ENCODE measurements at regions not wholly inside any gene's neighbourhood (a gene's known extent, or its start where the extent isn't known, plus 50 kb on each side); places are given as distances from the start of the nearest gene placed in this dataset.

GRCh38 chr11:80719292-80719646 lies 1278.4 kb upstream of the TENM4 start:
- intact Hi-C loops (cut with micrococcal nuclease): no loop called here
- dilution Hi-C loops (cut with MboI; ENCODE audit: extremely low pct_ligation_motif_present, low sequenced_read_pairs): no loop called here
- DNase-seq (ENCODE audit: low read depth, low spot score): no peak

More at GRCh38 chr11:80719292-80719646, 1278.4 kb upstream of the TENM4 start:
- H3K4me1 ChIP-seq (ENCODE audit: control insufficient read depth, extremely low read depth, insufficient read depth, low read length): no peaks in the 10 kb centered on the region
- no peak overlapping the region for H3K4me3 ChIP-seq (replicated peaks in 1 of 3; ENCODE audit: insufficient read depth in 1 of 3, low read depth in 1 of 3, low read length in 3 of 3)
- CTCF ChIA-PET: no interaction called here
- POLR2A ChIA-PET: no interaction called here
- H4K20me1 ChIP-seq (replicated peaks; ENCODE audit: control insufficient read depth, extremely low read depth, insufficient read depth, low read length): no peaks in the 10 kb centered on the region
- no peak for FAIRE-seq
- no peaks in the 10 kb centered on the region for H3K79me2 ChIP-seq (ENCODE audit: control insufficient read depth, insufficient read depth, low read length)
- no peaks in the 10 kb centered on the region for H3K9me1 ChIP-seq (replicated peaks; ENCODE audit: control insufficient read depth, extremely low read depth, insufficient read depth, low read length)
- no peaks in the 10 kb centered on the region for H3K27me3 ChIP-seq (ENCODE audit: control insufficient read depth in 2 of 2, insufficient read depth in 2 of 2, low read length in 2 of 2)
- no peak overlapping the region for H3K27ac ChIP-seq (ENCODE audit: insufficient read depth, low read depth, low read length)
- H3K9me3 ChIP-seq (replicated peaks; ENCODE audit: control insufficient read depth, insufficient read depth, low read length): no peaks in the 10 kb centered on the region
- no peak overlapping the region for H3K9ac ChIP-seq (replicated peaks; ENCODE audit: extremely low read depth, insufficient read depth, low read length)
- H3K4me2 ChIP-seq (ENCODE audit: insufficient read depth, low read length): no peak overlapping the region
- no TSS peak for BruUV-seq (replicated peaks)
- H2AFZ ChIP-seq (ENCODE audit: low read depth, low read length): no peak overlapping the region
- H3K36me3 ChIP-seq (ENCODE audit: control insufficient read depth in 2 of 2, extremely low read depth in 1 of 2, insufficient read depth in 2 of 2, low read length in 2 of 2): no peaks in the 10 kb centered on the region
- no peak for TF ChIP-seq GATA2 (IDR thresholded peaks at IDR 0.05; ENCODE audit: insufficient read depth, insufficient read length, low read depth, low read length)
- TF ChIP-seq MAX (IDR thresholded peaks at IDR 0.05; ENCODE audit: insufficient read depth, insufficient read length): no peak
- TF ChIP-seq JUN (IDR thresholded peaks at IDR 0.05; ENCODE audit: borderline replicate concordance, insufficient read depth, insufficient read length, low read depth): no peak
- TF ChIP-seq POLR2A (IDR thresholded peaks at IDR 0.05; ENCODE audit: low read depth, low read length): no peak
- no peak for TF ChIP-seq FOS (IDR thresholded peaks at IDR 0.05; ENCODE audit: borderline replicate concordance, insufficient read depth, low read length)
- no peak for TF ChIP-seq POLR2AphosphoS5 (IDR thresholded peaks at IDR 0.05; ENCODE audit: insufficient read depth, low read depth, low read length)
- no peak for TF ChIP-seq CTCF (IDR thresholded peaks at IDR 0.05; ENCODE audit: extremely low read depth in 1 of 2, insufficient read depth in 1 of 2, low read depth in 1 of 2, low read length in 2 of 2)
- no peak for TF ChIP-seq MYC (IDR thresholded peaks at IDR 0.05; ENCODE audit: low read depth, low read length)
- no peak for TF ChIP-seq EZH2 (IDR thresholded peaks at IDR 0.05; ENCODE audit: borderline replicate concordance, low read depth, low read length, severe bottlenecking)
